ES-I3 (cell line): ENCODE measurements at regions not wholly inside any gene's neighbourhood (a gene's known extent, or its start where the extent isn't known, plus 50 kb on each side); places are given as distances from the start of the nearest gene placed in this dataset.

Experiments used
- H3K36me3 ChIP-seq: 2 replicates; pipeline ENCODE4 v1.6.1; 2013; ENCODE audit warnings: mild to moderate bottlenecking, low read length, control low read depth, moderate library complexity; ENCODE audit not compliant: insufficient read depth
- H3K4me1 ChIP-seq: 2 replicates; pipeline ENCODE4 v1.6.1; 2013; ENCODE audit warnings: mild to moderate bottlenecking, control low read depth, low read length; ENCODE audit not compliant: insufficient read depth
- H3K9ac ChIP-seq: 2 replicates; pipeline ENCODE4 v1.6.1; 2013; ENCODE audit warnings: low read depth, mild to moderate bottlenecking, low read length, moderate library complexity
- H3K9me3 ChIP-seq: 2 replicates; pipeline ENCODE4 v1.6.1; 2013; ENCODE audit warnings: mild to moderate bottlenecking, low read length, moderate library complexity; ENCODE audit not compliant: control insufficient read depth, insufficient read depth

GRCh38 chr17:15177343-15177742 lies 87.8 kb downstream of the PMP22 start:
- no peaks in the 10 kb centered on the region for H3K9me3 ChIP-seq
- no peak overlapping the region for H3K9ac ChIP-seq
- no peaks in the 10 kb centered on the region for H3K36me3 ChIP-seq
- H3K4me1 ChIP-seq: peaks cover 8% of the 10 kb centered on the region

- no peak overlapping the region for H3K9ac ChIP-seq
- no peaks in the 10 kb centered on the region for H3K9me3 ChIP-seq
- H3K36me3 ChIP-seq: no peaks in the 10 kb centered on the region
- H3K4me1 ChIP-seq: peaks cover 11% of the 10 kb centered on the region
Observed at GRCh38 chr17:15175356-15175755, 89.8 kb downstream of the PMP22 start.

GRCh38 chr17:15171167-15172047 lies 93.7 kb downstream of the PMP22 start:
- Histone ChIP-seq H3K9me3 (no peaks in the 10 kb centered on the region), H3K4me1 (0 out of 2 replicates have a peak, but pooled peaks cover 2% of the 10 kb centered on the region), H3K36me3 (no peaks in the 10 kb centered on the region), H3K9ac (no peak overlapping the region)

GRCh38 chr17:15169676-15170075 lies 95.5 kb downstream of the PMP22 start:
- Histone ChIP-seq H3K36me3 (no peaks in the 10 kb centered on the region), H3K9me3 (no peaks in the 10 kb centered on the region), H3K9ac (no peak overlapping the region), H3K4me1 (0 out of 2 replicates have a peak, but pooled peaks cover 2% of the 10 kb centered on the region)

- H3K9ac ChIP-seq: no peak overlapping the region
- no peaks in the 10 kb centered on the region for H3K36me3 ChIP-seq
- H3K9me3 ChIP-seq: no peaks in the 10 kb centered on the region
- 0 out of 2 replicates have a peak, but pooled peaks cover 2% of the 10 kb centered on the region for H3K4me1 ChIP-seq
Observed at GRCh38 chr17:15168379-15168778, 96.7 kb downstream of the PMP22 start.

GRCh38 chr17:15161395-15161794 lies 103.7 kb downstream of the PMP22 start:
- H3K36me3 ChIP-seq: no peaks in the 10 kb centered on the region
- H3K9me3 ChIP-seq: no peaks in the 10 kb centered on the region
- no peaks in the 10 kb centered on the region for H3K4me1 ChIP-seq
- no peak overlapping the region for H3K9ac ChIP-seq

- Histone ChIP-seq H3K36me3 (no peaks in the 10 kb centered on the region), H3K9me3 (no peaks in the 10 kb centered on the region), H3K9ac (no peak overlapping the region), H3K4me1 (no peaks in the 10 kb centered on the region)
Observed at GRCh38 chr17:15157051-15157450, 108.1 kb downstream of the PMP22 start.

- Histone ChIP-seq H3K36me3 (no peaks in the 10 kb centered on the region), H3K9me3 (no peaks in the 10 kb centered on the region), H3K4me1 (no peaks in the 10 kb centered on the region), H3K9ac (no peak overlapping the region)
Observed at GRCh38 chr17:15154618-15155017, 110.5 kb downstream of the PMP22 start.

- Histone ChIP-seq H3K9ac (no peak overlapping the region), H3K4me1 (no peaks in the 10 kb centered on the region), H3K9me3 (no peaks in the 10 kb centered on the region), H3K36me3 (no peaks in the 10 kb centered on the region)
Observed at GRCh38 chr17:15145621-15146020, 119.5 kb downstream of the PMP22 start.

- no peak overlapping the region for H3K9ac ChIP-seq
- no peaks in the 10 kb centered on the region for H3K36me3 ChIP-seq
- H3K9me3 ChIP-seq: no peaks in the 10 kb centered on the region; the same call in 1 of the 2 replicates
- H3K4me1 ChIP-seq: no peaks in the 10 kb centered on the region
Observed at GRCh38 chr17:15143524-15143923, 121.6 kb downstream of the PMP22 start.

- H3K9me3 ChIP-seq: peaks cover 5% of the 10 kb centered on the region; the same call in 1 of the 2 replicates
- H3K36me3 ChIP-seq: no peaks in the 10 kb centered on the region
- no peak overlapping the region for H3K9ac ChIP-seq
- H3K4me1 ChIP-seq: no peaks in the 10 kb centered on the region
Observed at GRCh38 chr17:15134363-15134762, 130.8 kb downstream of the PMP22 start.

GRCh38 chr17:15133826-15134225 lies 131.3 kb downstream of the PMP22 start:
- peaks cover 5% of the 10 kb centered on the region; the same call in 1 of the 2 replicates for H3K9me3 ChIP-seq
- no peaks in the 10 kb centered on the region for H3K4me1 ChIP-seq
- H3K9ac ChIP-seq: no peak overlapping the region
- no peaks in the 10 kb centered on the region for H3K36me3 ChIP-seq

- H3K4me1 ChIP-seq: no peaks in the 10 kb centered on the region
- no peak overlapping the region for H3K9ac ChIP-seq
- H3K9me3 ChIP-seq: peaks cover 5% of the 10 kb centered on the region; the same call in 1 of the 2 replicates
- H3K36me3 ChIP-seq: no peaks in the 10 kb centered on the region
Observed at GRCh38 chr17:15133143-15133542, 132.0 kb downstream of the PMP22 start.

- no peaks in the 10 kb centered on the region for H3K4me1 ChIP-seq
- no peaks in the 10 kb centered on the region for H3K36me3 ChIP-seq
- H3K9ac ChIP-seq: no peak overlapping the region
- H3K9me3 ChIP-seq: peaks cover 5% of the 10 kb centered on the region; the same call in 1 of the 2 replicates
Observed at GRCh38 chr17:15130426-15130825, 134.7 kb downstream of the PMP22 start.

GRCh38 chr17:15129986-15130385 lies 135.1 kb downstream of the PMP22 start:
- H3K36me3 ChIP-seq: no peaks in the 10 kb centered on the region
- H3K4me1 ChIP-seq: no peaks in the 10 kb centered on the region
- no peak overlapping the region for H3K9ac ChIP-seq
- peaks cover 5% of the 10 kb centered on the region; the same call in 1 of the 2 replicates for H3K9me3 ChIP-seq
